Esophagus squamous epithelium (tissue), 4 donors: ENCODE measurements at regions not wholly inside any gene's neighbourhood (a gene's known extent, or its start where the extent isn't known, plus 50 kb on each side); places are given as distances from the start of the nearest gene placed in this dataset.
"Not testable (repeated sequence)": the region's sequence is repeated elsewhere in the genome, so short reads cannot be mapped to it uniquely, and the experiment has no call there.

Experiments used
- POLR2A ChIP-seq, 4 donors: fragments of 450-650 bp; IDR thresholded peaks; one replicate each; pipeline ENCODE4 v1.6.1; 2017; ENCODE audit warnings: antibody characterized with exemption in 4 of 4, mild to moderate bottlenecking in 4 of 4, moderate library complexity in 3 of 4
- TF ChIP-seq, protein P1 (sequence below), 6 experiments: fragments of 450-650 bp in 4 of 6; fragments of 200-600 bp in 2 of 6; sonication (generic) in 2 of 6; IDR thresholded peaks; one replicate each; pipeline ENCODE4 v1.5.1; 2016 to 2019; ENCODE audit warnings: antibody characterized with exemption in 6 of 6, mild to moderate bottlenecking in 4 of 6, moderate library complexity in 4 of 6

DNA sequence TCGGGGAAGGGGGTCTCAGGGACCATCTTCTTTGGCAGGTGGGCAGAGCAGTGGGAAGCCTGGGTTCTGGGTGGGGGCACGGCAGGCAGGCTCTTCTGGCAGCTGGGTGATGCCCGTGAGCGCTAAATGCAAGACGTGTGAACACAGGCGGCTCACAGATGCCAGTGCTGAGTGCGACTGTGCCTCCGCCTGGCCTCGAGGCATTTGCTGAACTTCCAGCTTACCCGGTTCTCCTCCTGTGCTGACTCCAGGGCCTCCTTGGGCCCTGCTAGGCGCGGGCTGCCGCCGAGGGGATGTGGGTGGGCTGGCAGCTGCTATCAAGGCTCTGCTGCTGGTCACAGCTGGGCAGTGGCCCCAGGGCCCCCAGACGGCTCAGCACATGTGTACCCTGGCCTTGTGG is 3947.8 kb upstream of the TPTE start:
- TF ChIP-seq, protein P1, sequence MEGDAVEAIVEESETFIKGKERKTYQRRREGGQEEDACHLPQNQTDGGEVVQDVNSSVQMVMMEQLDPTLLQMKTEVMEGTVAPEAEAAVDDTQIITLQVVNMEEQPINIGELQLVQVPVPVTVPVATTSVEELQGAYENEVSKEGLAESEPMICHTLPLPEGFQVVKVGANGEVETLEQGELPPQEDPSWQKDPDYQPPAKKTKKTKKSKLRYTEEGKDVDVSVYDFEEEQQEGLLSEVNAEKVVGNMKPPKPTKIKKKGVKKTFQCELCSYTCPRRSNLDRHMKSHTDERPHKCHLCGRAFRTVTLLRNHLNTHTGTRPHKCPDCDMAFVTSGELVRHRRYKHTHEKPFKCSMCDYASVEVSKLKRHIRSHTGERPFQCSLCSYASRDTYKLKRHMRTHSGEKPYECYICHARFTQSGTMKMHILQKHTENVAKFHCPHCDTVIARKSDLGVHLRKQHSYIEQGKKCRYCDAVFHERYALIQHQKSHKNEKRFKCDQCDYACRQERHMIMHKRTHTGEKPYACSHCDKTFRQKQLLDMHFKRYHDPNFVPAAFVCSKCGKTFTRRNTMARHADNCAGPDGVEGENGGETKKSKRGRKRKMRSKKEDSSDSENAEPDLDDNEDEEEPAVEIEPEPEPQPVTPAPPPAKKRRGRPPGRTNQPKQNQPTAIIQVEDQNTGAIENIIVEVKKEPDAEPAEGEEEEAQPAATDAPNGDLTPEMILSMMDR (IDR thresholded peaks at IDR 0.05) = not testable (repeated sequence)
- TF ChIP-seq POLR2A (IDR thresholded peaks at IDR 0.05) = not testable (repeated sequence)
